GM10266 (cell line): ENCODE measurements at regions not wholly inside any gene's neighbourhood (a gene's known extent, or its start where the extent isn't known, plus 50 kb on each side); places are given as distances from the start of the nearest gene placed in this dataset.

Source experiments
- DNase-seq: peaks from one replicate; pipeline ENCODE4 v3.0.0; 2012; ENCODE audit errors: extremely low spot score
- CTCF ChIP-seq: IDR thresholded peaks from 2 replicates; pipeline ENCODE4 v1.5.1; 2012; ENCODE audit warnings: mild to moderate bottlenecking, low read depth; ENCODE audit not compliant: control insufficient read depth, insufficient read depth; ENCODE audit errors: missing control alignments

GRCh38 chr17:33494151-33494550 is 201.1 kb upstream of the ASIC2 start:
- no peak for DNase-seq
- no peak for TF ChIP-seq CTCF

- no peak for DNase-seq
- TF ChIP-seq CTCF = no peak
Observed at GRCh38 chr17:33497623-33498022, 204.5 kb upstream of the ASIC2 start.

DNA sequence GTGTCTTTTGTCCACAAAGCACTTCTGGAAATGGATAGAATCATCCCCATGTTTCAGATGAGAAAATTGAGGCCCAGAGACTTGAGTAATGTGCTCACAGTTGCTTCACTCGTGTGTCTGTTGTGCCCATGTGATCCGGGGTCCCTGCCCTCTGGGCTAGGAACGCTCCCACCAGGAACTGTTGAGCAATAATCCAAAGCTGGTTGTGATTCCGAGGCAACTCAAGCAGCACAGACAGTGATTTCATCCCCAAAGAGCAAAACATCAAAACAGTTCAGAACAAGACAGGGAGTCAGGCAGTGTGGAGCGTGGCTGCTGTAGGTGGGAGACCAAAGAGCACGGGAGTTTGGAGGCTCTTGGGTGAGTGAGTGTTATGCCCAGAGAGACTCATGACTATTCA is 205.0 kb upstream of the ASIC2 start:
- TF ChIP-seq CTCF = no peak
- no peak for DNase-seq

DNA sequence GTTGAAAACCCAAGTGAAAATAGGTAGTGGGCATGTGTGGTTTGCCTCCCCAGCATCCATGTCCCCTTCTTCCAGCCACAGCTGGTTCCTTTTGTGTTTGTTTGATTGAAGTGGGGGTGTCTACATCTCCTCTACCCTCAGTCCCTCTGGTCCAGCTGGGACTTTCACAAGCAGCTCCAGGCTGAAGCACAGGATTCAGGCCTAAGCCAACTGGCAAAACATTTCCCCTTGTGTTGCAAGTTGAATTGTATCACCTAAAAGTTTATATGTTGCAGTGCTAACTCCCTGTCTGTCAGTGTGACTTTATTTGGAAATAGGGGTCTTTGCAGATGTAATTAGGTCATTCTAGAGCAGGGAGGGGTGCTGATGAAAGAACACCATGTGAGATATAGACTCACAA is 205.9 kb upstream of the ASIC2 start:
- TF ChIP-seq CTCF = no peak
- DNase-seq = no peak

DNA sequence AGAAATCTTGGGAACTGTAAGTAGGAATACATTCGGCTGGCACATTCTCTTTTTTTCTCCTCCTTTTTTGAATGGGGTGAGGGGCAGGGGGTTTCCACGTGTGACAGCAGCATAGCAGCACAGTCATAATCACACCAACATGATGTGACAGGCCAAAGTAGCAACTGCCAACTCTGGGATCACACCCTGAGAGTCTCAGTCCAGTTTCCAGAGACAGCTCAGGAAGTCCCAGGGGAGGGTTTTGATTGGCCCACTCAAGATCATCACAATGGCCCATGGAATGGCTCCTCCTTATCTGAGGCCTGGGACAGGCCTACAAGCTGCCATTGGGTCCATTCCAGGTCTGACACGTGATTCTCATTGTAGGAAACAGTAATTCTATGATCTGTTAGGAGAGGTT is 207.1 kb upstream of the ASIC2 start:
- TF ChIP-seq CTCF = no peak
- DNase-seq = no peak

- no peak for TF ChIP-seq CTCF
- no peak for DNase-seq
Observed at GRCh38 chr17:33501185-33501584, 208.1 kb upstream of the ASIC2 start.

DNA sequence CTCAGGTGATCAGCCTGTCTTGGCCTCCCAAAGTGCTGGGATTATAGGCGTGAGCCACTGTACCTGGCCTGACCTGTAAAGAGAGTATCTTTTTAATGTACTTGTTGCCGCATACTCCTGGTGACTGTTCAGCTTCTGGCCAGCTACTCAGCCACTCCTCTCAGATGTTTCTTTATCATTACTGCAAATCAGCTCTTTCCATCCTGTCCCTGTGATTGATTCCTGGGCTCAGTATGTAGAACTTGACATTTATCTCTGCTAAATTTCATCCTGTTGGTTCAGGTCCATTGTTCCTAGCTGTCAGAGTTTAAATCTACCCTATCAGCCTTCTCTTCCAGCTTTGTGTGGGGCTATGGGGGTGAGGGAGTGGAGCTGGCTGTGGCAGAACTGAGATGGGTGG is 211.5 kb upstream of the ASIC2 start:
- DNase-seq = no peak
- no peak for TF ChIP-seq CTCF
